GM19372 (cell line): ENCODE measurements at regions not wholly inside any gene's neighbourhood (a gene's known extent, or its start where the extent isn't known, plus 50 kb on each side); places are given as distances from the start of the nearest gene placed in this dataset.

Experiments
- ATAC-seq: cut with Tn5 transposase; IDR thresholded peaks from one replicate; pipeline ENCODE4 v1.9.1; 2021; ENCODE audit warnings: mild to moderate bottlenecking, low read depth, moderate library complexity; ENCODE audit not compliant: unreplicated experiment

DNA sequence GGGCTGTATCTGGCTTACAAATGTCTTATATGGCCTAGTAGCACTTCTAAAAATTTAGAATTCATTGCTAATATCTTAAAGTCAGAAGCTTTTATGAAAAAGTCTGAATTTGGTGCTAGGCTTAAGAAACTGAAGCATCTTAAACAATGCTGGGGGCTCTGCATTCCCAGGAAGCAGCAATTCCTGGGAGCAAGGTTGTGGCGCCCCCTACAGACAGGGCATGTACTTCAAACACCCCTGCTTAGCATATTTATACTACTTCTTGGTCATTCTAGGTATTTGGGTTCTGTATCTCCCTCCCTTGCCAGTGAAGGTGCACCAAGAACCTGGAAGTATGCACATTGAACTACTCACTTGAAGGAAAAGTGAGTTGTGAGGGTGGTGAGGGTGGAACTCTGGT is 64.6 kb upstream of the GRIA1 start:
- no peak for ATAC-seq

DNA sequence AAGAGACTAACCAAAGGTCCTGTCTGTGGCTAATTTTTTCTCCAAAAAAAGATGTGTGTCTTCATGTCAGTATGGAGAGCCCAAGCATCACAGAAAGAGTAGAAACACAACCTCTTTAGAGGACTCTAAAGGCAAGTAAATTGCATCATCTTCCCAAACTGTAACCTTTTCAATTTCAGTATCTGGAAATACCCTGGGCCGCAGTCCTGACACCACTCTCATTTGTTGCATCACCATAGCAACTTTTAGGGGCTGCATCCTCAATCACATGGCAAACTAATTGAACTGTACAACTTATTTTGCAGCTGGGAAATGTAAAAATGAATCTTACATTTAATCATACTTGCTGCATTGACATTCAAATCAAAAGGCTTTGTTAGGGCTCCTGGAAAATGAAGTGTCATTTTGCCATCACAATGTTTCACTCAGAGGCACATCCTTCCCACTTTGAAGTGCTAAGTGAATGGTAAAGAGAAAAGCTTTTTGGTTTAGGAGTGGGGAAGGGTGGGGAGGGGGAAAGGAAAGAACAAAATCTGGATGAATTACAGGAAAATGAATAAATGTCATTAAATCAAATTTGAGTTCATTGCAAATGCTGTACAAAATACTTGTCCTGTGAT is 60.6 kb upstream of the GRIA1 start:
- no peak for ATAC-seq

DNA sequence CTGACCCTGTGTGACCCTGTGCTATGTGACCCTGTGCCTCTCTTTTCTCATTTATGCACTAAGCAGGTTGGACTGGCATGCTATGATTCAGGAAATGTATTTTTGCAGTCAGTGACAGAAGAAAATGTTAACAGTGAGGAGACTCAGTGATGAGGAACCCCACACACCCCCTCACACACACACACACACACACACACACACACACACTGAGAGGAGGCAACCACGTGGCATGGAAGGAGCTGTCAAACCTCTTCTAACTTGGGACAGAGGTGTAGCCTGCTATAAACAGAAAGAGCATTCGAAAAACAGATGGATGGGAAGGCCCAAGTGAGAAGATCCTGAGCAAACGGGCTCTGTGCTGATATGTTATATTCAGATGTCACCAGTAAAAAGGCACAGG is 57.9 kb upstream of the GRIA1 start:
- no peak for ATAC-seq

DNA sequence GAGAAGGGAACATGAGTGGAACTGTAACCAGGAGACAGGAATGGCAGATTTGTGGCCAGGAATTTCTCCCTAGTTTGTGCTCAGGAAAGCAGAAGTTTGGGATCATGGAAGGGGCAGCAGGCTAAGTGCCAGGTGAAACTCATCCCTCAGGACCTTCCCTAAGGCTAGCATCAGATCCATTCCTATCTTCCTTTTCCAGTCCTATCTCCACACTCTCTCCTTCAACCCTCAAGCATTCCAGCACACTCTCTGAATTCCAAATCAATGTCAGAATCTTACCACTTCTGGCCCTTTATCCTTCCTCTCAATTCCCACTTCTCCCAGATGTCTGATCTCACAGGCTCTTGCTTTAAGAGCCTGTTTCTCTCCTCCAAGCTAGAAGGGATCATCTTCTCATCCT is 53.2 kb upstream of the GRIA1 start:
- ATAC-seq = no peak

- ATAC-seq = no peak
Observed at GRCh38 chr5:153439130-153439529, 51.3 kb upstream of the GRIA1 start.
